ENCODE measurements at regions not wholly inside any gene's neighbourhood (a gene's known extent, or its start where the extent isn't known, plus 50 kb on each side); places are given as distances from the start of the nearest gene placed in this dataset.

- TF ChIP-seq, protein P1, sequence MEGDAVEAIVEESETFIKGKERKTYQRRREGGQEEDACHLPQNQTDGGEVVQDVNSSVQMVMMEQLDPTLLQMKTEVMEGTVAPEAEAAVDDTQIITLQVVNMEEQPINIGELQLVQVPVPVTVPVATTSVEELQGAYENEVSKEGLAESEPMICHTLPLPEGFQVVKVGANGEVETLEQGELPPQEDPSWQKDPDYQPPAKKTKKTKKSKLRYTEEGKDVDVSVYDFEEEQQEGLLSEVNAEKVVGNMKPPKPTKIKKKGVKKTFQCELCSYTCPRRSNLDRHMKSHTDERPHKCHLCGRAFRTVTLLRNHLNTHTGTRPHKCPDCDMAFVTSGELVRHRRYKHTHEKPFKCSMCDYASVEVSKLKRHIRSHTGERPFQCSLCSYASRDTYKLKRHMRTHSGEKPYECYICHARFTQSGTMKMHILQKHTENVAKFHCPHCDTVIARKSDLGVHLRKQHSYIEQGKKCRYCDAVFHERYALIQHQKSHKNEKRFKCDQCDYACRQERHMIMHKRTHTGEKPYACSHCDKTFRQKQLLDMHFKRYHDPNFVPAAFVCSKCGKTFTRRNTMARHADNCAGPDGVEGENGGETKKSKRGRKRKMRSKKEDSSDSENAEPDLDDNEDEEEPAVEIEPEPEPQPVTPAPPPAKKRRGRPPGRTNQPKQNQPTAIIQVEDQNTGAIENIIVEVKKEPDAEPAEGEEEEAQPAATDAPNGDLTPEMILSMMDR (IDR thresholded peaks at IDR 0.05), result no peak
- no peak for TF ChIP-seq POLR2A (IDR thresholded peaks at IDR 0.05)
- no peak for TF ChIP-seq POLR2AphosphoS5 (IDR thresholded peaks at IDR 0.05)
- TF ChIP-seq EP300 (IDR thresholded peaks at IDR 0.05; ENCODE audit: low read depth), result no peak
Measured at GRCh38 chr4:77310931-77311330, 153.9 kb downstream of the CCNG2 start.
